ENCODE measurements at regions not wholly inside any gene's neighbourhood (a gene's known extent, or its start where the extent isn't known, plus 50 kb on each side); places are given as distances from the start of the nearest gene placed in this dataset.

GRCh38 chr5:56367748-56368147 is 134.6 kb upstream of the ANKRD55 start:
- H3K9me3 ChIP-seq (ENCODE audit: control insufficient read depth, insufficient read depth, low read depth, low read length): peaks cover 6% of the 10 kb centered on the region; the same call in 1 of the 2 replicates
- H3K27ac ChIP-seq (ENCODE audit: low read depth, low read length): no peak overlapping the region
- H3K36me3 ChIP-seq (ENCODE audit: control insufficient read depth, insufficient read depth, low read length): no peaks in the 10 kb centered on the region
- H3K4me3 ChIP-seq (ENCODE audit: low read depth, low read length): no peak overlapping the region
- H3K9ac ChIP-seq (ENCODE audit: low read length): no peak overlapping the region
- H3K27me3 ChIP-seq (ENCODE audit: control insufficient read depth, insufficient read depth, low read length): no peaks in the 10 kb centered on the region
- no peaks in the 10 kb centered on the region for H3K4me1 ChIP-seq (ENCODE audit: control insufficient read depth, insufficient read depth, low read length)

- peaks cover 6% of the 10 kb centered on the region; the same call in 1 of the 2 replicates for H3K9me3 ChIP-seq (ENCODE audit: control insufficient read depth, insufficient read depth, low read depth, low read length)
- H3K4me3 ChIP-seq (ENCODE audit: low read depth, low read length): no peak overlapping the region
- H3K36me3 ChIP-seq (ENCODE audit: control insufficient read depth, insufficient read depth, low read length): no peaks in the 10 kb centered on the region
- H3K27ac ChIP-seq (ENCODE audit: low read depth, low read length): no peak overlapping the region
- no peaks in the 10 kb centered on the region for H3K4me1 ChIP-seq (ENCODE audit: control insufficient read depth, insufficient read depth, low read length)
- H3K9ac ChIP-seq (ENCODE audit: low read length): no peak overlapping the region
- H3K27me3 ChIP-seq (ENCODE audit: control insufficient read depth, insufficient read depth, low read length): no peaks in the 10 kb centered on the region
Observed at GRCh38 chr5:56366986-56367385, 133.9 kb upstream of the ANKRD55 start.

- no peak overlapping the region for H3K9ac ChIP-seq (ENCODE audit: low read length)
- H3K27me3 ChIP-seq (ENCODE audit: control insufficient read depth, insufficient read depth, low read length): no peaks in the 10 kb centered on the region
- H3K27ac ChIP-seq (ENCODE audit: low read depth, low read length): no peak overlapping the region
- H3K9me3 ChIP-seq (ENCODE audit: control insufficient read depth, insufficient read depth, low read depth, low read length): no peaks in the 10 kb centered on the region
- H3K4me3 ChIP-seq (ENCODE audit: low read depth, low read length): no peak overlapping the region
- H3K36me3 ChIP-seq (ENCODE audit: control insufficient read depth, insufficient read depth, low read length): no peaks in the 10 kb centered on the region
- peaks cover 10% of the 10 kb centered on the region for H3K4me1 ChIP-seq (ENCODE audit: control insufficient read depth, insufficient read depth, low read length)
Observed at GRCh38 chr5:56361398-56361797, 128.3 kb upstream of the ANKRD55 start.

GRCh38 chr5:56360816-56361215 is 127.7 kb upstream of the ANKRD55 start:
- Histone ChIP-seq H3K36me3 (ENCODE audit: control insufficient read depth, insufficient read depth, low read length) (no peaks in the 10 kb centered on the region), H3K27ac (ENCODE audit: low read depth, low read length) (no peak overlapping the region), H3K9ac (ENCODE audit: low read length) (no peak overlapping the region), H3K27me3 (ENCODE audit: control insufficient read depth, insufficient read depth, low read length) (no peaks in the 10 kb centered on the region), H3K4me1 (ENCODE audit: control insufficient read depth, insufficient read depth, low read length) (peaks cover 14% of the 10 kb centered on the region), H3K4me3 (ENCODE audit: low read depth, low read length) (no peak overlapping the region), H3K9me3 (ENCODE audit: control insufficient read depth, insufficient read depth, low read depth, low read length) (no peaks in the 10 kb centered on the region)

- Histone ChIP-seq H3K27ac (ENCODE audit: low read depth, low read length) (no peak overlapping the region), H3K9me3 (ENCODE audit: control insufficient read depth, insufficient read depth, low read depth, low read length) (no peaks in the 10 kb centered on the region), H3K4me1 (ENCODE audit: control insufficient read depth, insufficient read depth, low read length) (peaks cover 16% of the 10 kb centered on the region), H3K9ac (ENCODE audit: low read length) (no peak overlapping the region), H3K36me3 (ENCODE audit: control insufficient read depth, insufficient read depth, low read length) (no peaks in the 10 kb centered on the region), H3K4me3 (ENCODE audit: low read depth, low read length) (no peak overlapping the region), H3K27me3 (ENCODE audit: control insufficient read depth, insufficient read depth, low read length) (no peaks in the 10 kb centered on the region)
Observed at GRCh38 chr5:56359809-56360685, 126.9 kb upstream of the ANKRD55 start.

- Histone ChIP-seq H3K9me3 (ENCODE audit: control insufficient read depth, insufficient read depth, low read depth, low read length) (no peaks in the 10 kb centered on the region), H3K27ac (ENCODE audit: low read depth, low read length) (no peak overlapping the region), H3K9ac (ENCODE audit: low read length) (no peak overlapping the region), H3K36me3 (ENCODE audit: control insufficient read depth, insufficient read depth, low read length) (no peaks in the 10 kb centered on the region), H3K27me3 (ENCODE audit: control insufficient read depth, insufficient read depth, low read length) (no peaks in the 10 kb centered on the region), H3K4me3 (ENCODE audit: low read depth, low read length) (no peak overlapping the region), H3K4me1 (ENCODE audit: control insufficient read depth, insufficient read depth, low read length) (peaks cover 16% of the 10 kb centered on the region)
Observed at GRCh38 chr5:56358703-56359681, 125.9 kb upstream of the ANKRD55 start.

- Histone ChIP-seq H3K9ac (ENCODE audit: low read length) (no peak overlapping the region), H3K27me3 (ENCODE audit: control insufficient read depth, insufficient read depth, low read length) (no peaks in the 10 kb centered on the region), H3K36me3 (ENCODE audit: control insufficient read depth, insufficient read depth, low read length) (no peaks in the 10 kb centered on the region), H3K4me1 (ENCODE audit: control insufficient read depth, insufficient read depth, low read length) (peaks cover 16% of the 10 kb centered on the region), H3K9me3 (ENCODE audit: control insufficient read depth, insufficient read depth, low read depth, low read length) (no peaks in the 10 kb centered on the region), H3K4me3 (ENCODE audit: low read depth, low read length) (no peak overlapping the region), H3K27ac (ENCODE audit: low read depth, low read length) (no peak overlapping the region)
Observed at GRCh38 chr5:56358046-56358445, 124.9 kb upstream of the ANKRD55 start.

GRCh38 chr5:56357426-56357825 is 124.3 kb upstream of the ANKRD55 start:
- no peak overlapping the region for H3K4me3 ChIP-seq (ENCODE audit: low read depth, low read length)
- no peaks in the 10 kb centered on the region for H3K27me3 ChIP-seq (ENCODE audit: control insufficient read depth, insufficient read depth, low read length)
- H3K27ac ChIP-seq (ENCODE audit: low read depth, low read length): no peak overlapping the region
- H3K9me3 ChIP-seq (ENCODE audit: control insufficient read depth, insufficient read depth, low read depth, low read length): no peaks in the 10 kb centered on the region
- no peaks in the 10 kb centered on the region for H3K36me3 ChIP-seq (ENCODE audit: control insufficient read depth, insufficient read depth, low read length)
- H3K4me1 ChIP-seq (ENCODE audit: control insufficient read depth, insufficient read depth, low read length): peaks cover 16% of the 10 kb centered on the region
- no peak overlapping the region for H3K9ac ChIP-seq (ENCODE audit: low read length)

- Histone ChIP-seq H3K9me3 (ENCODE audit: control insufficient read depth, insufficient read depth, low read depth, low read length) (no peaks in the 10 kb centered on the region), H3K4me1 (ENCODE audit: control insufficient read depth, insufficient read depth, low read length) (peaks cover 16% of the 10 kb centered on the region), H3K4me3 (ENCODE audit: low read depth, low read length) (no peak overlapping the region), H3K9ac (ENCODE audit: low read length) (no peak overlapping the region), H3K27me3 (ENCODE audit: control insufficient read depth, insufficient read depth, low read length) (no peaks in the 10 kb centered on the region), H3K36me3 (ENCODE audit: control insufficient read depth, insufficient read depth, low read length) (no peaks in the 10 kb centered on the region), H3K27ac (ENCODE audit: low read depth, low read length) (no peak overlapping the region)
Observed at GRCh38 chr5:56356836-56357160, 123.7 kb upstream of the ANKRD55 start.

- Histone ChIP-seq H3K27me3 (ENCODE audit: control insufficient read depth, insufficient read depth, low read length) (no peaks in the 10 kb centered on the region), H3K36me3 (ENCODE audit: control insufficient read depth, insufficient read depth, low read length) (no peaks in the 10 kb centered on the region), H3K27ac (ENCODE audit: low read depth, low read length) (no peak overlapping the region), H3K4me1 (ENCODE audit: control insufficient read depth, insufficient read depth, low read length) (peaks cover 16% of the 10 kb centered on the region), H3K9me3 (ENCODE audit: control insufficient read depth, insufficient read depth, low read depth, low read length) (no peaks in the 10 kb centered on the region), H3K9ac (ENCODE audit: low read length) (no peak overlapping the region), H3K4me3 (ENCODE audit: low read depth, low read length) (no peak overlapping the region)
Observed at GRCh38 chr5:56356121-56356835, 123.1 kb upstream of the ANKRD55 start.
